ENCODE measurements at regions not wholly inside any gene's neighbourhood (a gene's known extent, or its start where the extent isn't known, plus 50 kb on each side); places are given as distances from the start of the nearest gene placed in this dataset.

- H3K79me2 ChIP-seq (replicated peaks; ENCODE audit: insufficient read depth) = no peaks in the 10 kb centered on the region
- no peaks in the 10 kb centered on the region for H3K36me3 Mint-ChIP-seq (ENCODE audit: low read depth)
- no peak for ATAC-seq
These were observed 123.7 kb upstream of the SEC61G start for GRCh38 chr7:54882694-54883093.

GRCh38 chr7:54883576-54883975, 124.6 kb upstream of the SEC61G start:
- no peaks in the 10 kb centered on the region for H3F3A ChIP-seq (replicated peaks; ENCODE audit: low read depth)
- H2AFZ ChIP-seq = no peak overlapping the region
- H3K27me3 ChIP-seq (ENCODE audit: insufficient read depth) = peaks cover 13% of the 10 kb centered on the region
- peaks cover 2% of the 10 kb centered on the region for H3K27me3 Mint-ChIP-seq (ENCODE audit: insufficient read depth, low read depth, poor library complexity)
- H3K9me2 ChIP-seq (ENCODE audit: insufficient read depth) = no peaks in the 10 kb centered on the region
- no peaks in the 10 kb centered on the region for H3K79me2 ChIP-seq (replicated peaks; ENCODE audit: insufficient read depth)
- H3K4me1 ChIP-seq (ENCODE audit: insufficient read depth) = peaks cover 19% of the 10 kb centered on the region
- H3K4me1 Mint-ChIP-seq = peaks cover 22% of the 10 kb centered on the region
- H3K27ac Mint-ChIP-seq = no peak overlapping the region
- DNase-seq (ENCODE audit: low spot score) = no peak
- peaks cover 6% of the 10 kb centered on the region; the same call in 1 of the 3 replicates for H3K9me3 Mint-ChIP-seq
- H3K27ac ChIP-seq (ENCODE audit: low read depth) = no peak overlapping the region
- ATAC-seq = no peak
- H3K4me3 ChIP-seq = no peak overlapping the region
- H4K20me1 ChIP-seq (replicated peaks; ENCODE audit: insufficient read depth) = no peaks in the 10 kb centered on the region
- no peak overlapping the region for H3K4me3 Mint-ChIP-seq
- no peak overlapping the region for H3K4me2 ChIP-seq
- H3K36me3 ChIP-seq (ENCODE audit: insufficient read depth) = no peaks in the 10 kb centered on the region
- H3K36me3 Mint-ChIP-seq (ENCODE audit: low read depth) = no peaks in the 10 kb centered on the region
- TF ChIP-seq STAT1 (IDR thresholded peaks at IDR 0.05; ENCODE audit: unreplicated experiment) = no peak
- TF ChIP-seq, protein P1, sequence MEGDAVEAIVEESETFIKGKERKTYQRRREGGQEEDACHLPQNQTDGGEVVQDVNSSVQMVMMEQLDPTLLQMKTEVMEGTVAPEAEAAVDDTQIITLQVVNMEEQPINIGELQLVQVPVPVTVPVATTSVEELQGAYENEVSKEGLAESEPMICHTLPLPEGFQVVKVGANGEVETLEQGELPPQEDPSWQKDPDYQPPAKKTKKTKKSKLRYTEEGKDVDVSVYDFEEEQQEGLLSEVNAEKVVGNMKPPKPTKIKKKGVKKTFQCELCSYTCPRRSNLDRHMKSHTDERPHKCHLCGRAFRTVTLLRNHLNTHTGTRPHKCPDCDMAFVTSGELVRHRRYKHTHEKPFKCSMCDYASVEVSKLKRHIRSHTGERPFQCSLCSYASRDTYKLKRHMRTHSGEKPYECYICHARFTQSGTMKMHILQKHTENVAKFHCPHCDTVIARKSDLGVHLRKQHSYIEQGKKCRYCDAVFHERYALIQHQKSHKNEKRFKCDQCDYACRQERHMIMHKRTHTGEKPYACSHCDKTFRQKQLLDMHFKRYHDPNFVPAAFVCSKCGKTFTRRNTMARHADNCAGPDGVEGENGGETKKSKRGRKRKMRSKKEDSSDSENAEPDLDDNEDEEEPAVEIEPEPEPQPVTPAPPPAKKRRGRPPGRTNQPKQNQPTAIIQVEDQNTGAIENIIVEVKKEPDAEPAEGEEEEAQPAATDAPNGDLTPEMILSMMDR (conservative IDR thresholded peaks at IDR 0.05; ENCODE audit: low read depth in 2 of 2) = no peak
- no peak for TF ChIP-seq EZH2 (IDR thresholded peaks at IDR 0.05; ENCODE audit: low read depth, unreplicated experiment)
- no peak for TF ChIP-seq JUNB (IDR thresholded peaks at IDR 0.05; ENCODE audit: unreplicated experiment)
- no peak for TF ChIP-seq REST (IDR thresholded peaks at IDR 0.05; ENCODE audit: unreplicated experiment)
- TF ChIP-seq EZH2phosphoT487 (IDR thresholded peaks at IDR 0.05; ENCODE audit: unreplicated experiment) = no peak
- no peak for TF ChIP-seq CREB1 (CRISPR knock-in tag; IDR thresholded peaks at IDR 0.05; ENCODE audit: low read depth)
- no peak for TF ChIP-seq ZNF114 (CRISPR knock-in tag; IDR thresholded peaks at IDR 0.05)
- TF ChIP-seq NANOG (IDR thresholded peaks at IDR 0.05; ENCODE audit: borderline replicate concordance) = no peak
- TF ChIP-seq POLR2AphosphoS5 (IDR thresholded peaks at IDR 0.05; ENCODE audit: low read depth) = no peak

More at GRCh38 chr7:54882694-54883093, 123.7 kb upstream of the SEC61G start:
- no peak overlapping the region for H3K4me3 Mint-ChIP-seq
- Histone ChIP-seq H3K27me3 (ENCODE audit: insufficient read depth) (peaks cover 4% of the 10 kb centered on the region), H3K4me2 (no peak overlapping the region), H3F3A (replicated peaks; ENCODE audit: low read depth) (no peaks in the 10 kb centered on the region), H3K36me3 (ENCODE audit: insufficient read depth) (no peaks in the 10 kb centered on the region), H3K9me2 (ENCODE audit: insufficient read depth) (no peaks in the 10 kb centered on the region), H4K20me1 (replicated peaks; ENCODE audit: insufficient read depth) (no peaks in the 10 kb centered on the region), H2AFZ (no peak overlapping the region), H3K4me3 (no peak overlapping the region), H3K4me1 (ENCODE audit: insufficient read depth) (peaks cover 13% of the 10 kb centered on the region), H3K27ac (ENCODE audit: low read depth) (no peak overlapping the region)
- DNase-seq (ENCODE audit: low spot score) = no peak
- peaks cover 6% of the 10 kb centered on the region; the same call in 1 of the 3 replicates for H3K9me3 Mint-ChIP-seq
- no peaks in the 10 kb centered on the region for H3K27me3 Mint-ChIP-seq (ENCODE audit: insufficient read depth, low read depth, poor library complexity)
- TF ChIP-seq EZH2 (IDR thresholded peaks at IDR 0.05; ENCODE audit: low read depth, unreplicated experiment) (no peak), POLR2AphosphoS5 (IDR thresholded peaks at IDR 0.05; ENCODE audit: low read depth) (no peak), JUNB (IDR thresholded peaks at IDR 0.05; ENCODE audit: unreplicated experiment) (no peak), ZNF114 (CRISPR knock-in tag; IDR thresholded peaks at IDR 0.05) (no peak), NANOG (IDR thresholded peaks at IDR 0.05; ENCODE audit: borderline replicate concordance) (no peak), STAT1 (IDR thresholded peaks at IDR 0.05; ENCODE audit: unreplicated experiment) (no peak), REST (IDR thresholded peaks at IDR 0.05; ENCODE audit: unreplicated experiment) (no peak)
- H3K27ac Mint-ChIP-seq = no peak overlapping the region
- peaks cover 18% of the 10 kb centered on the region for H3K4me1 Mint-ChIP-seq

Data from GM23338 (cell line).